ENCODE measurements at regions not wholly inside any gene's neighbourhood (a gene's known extent, or its start where the extent isn't known, plus 50 kb on each side); places are given as distances from the start of the nearest gene placed in this dataset.
"Not testable (repeated sequence)": the region's sequence is repeated elsewhere in the genome, so short reads cannot be mapped to it uniquely, and the experiment has no call there.

DNA sequence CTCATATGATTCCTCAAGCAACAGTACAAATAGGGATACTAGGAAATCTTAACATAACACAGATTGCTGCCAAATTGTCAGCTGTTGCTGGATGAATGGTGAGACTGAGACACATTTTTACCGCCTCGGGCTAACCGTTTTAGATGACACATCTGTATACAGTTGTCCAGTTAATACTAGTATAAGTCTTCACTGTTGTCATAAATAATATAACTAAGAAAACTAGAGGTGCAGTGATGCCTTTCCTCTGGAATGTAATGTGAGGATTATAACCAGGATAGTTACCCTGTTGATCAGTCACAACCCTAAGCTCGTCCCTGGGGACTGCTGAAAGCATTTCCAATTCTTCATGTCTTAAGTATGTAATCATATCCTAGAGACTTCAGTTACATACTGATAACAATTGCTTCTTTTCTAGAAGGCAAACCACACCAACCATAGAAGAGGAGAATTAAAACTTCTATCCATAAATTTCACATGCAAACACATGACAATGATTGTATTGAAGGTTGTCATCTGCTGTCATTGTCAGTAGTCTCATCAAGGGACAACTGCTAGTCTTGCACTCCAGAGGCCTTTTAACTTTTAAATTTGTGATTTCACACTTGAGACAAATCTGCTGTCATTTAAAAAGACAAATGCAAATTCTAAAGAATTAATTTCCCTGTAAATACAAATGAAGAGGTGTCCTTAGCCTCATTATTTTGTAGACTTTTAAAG lies 100.4 kb upstream of the SEMA3D start:
- DNase-seq = peak; percentile 22 to 35

DNA sequence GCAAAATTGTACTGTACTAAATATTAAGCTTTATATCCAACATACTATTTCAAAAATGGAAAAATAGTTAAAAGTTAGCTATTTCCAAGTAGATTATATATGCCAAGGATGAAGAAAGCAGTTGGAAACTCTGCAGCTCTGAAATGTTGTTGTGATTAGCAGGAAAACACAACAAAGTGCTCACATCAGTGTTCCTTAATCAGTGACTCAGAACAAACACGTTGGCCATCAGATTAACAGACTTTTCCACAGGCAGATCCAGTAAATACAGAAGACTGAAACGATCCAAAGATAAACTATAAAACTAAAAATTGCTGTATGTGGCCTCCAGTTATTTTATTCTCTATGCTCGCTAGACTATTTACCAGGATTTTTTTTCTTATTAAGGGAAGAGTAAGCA lies 99.6 kb upstream of the SEMA3D start:
- no peak for DNase-seq

DNA sequence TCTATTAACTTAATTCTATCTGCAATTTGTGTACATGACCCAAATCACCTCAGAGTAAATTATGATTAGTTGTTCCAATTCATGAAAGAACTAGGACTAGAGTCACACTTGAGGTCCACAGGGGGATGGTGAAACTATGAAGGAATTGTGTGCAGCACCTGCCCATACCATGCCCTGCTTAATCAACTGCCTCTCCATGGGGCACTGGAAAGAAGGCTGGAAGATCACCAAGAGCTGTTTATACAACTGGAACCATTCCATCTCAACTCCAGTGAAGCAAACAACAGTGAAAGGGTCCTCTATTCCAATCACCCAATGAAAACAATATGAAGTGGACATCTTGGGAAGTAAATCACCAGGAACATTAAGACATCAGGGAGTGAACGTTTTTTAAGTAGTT lies 98.7 kb upstream of the SEMA3D start:
- DNase-seq = peak in 1 of 2 experiments; percentile 1

DNA sequence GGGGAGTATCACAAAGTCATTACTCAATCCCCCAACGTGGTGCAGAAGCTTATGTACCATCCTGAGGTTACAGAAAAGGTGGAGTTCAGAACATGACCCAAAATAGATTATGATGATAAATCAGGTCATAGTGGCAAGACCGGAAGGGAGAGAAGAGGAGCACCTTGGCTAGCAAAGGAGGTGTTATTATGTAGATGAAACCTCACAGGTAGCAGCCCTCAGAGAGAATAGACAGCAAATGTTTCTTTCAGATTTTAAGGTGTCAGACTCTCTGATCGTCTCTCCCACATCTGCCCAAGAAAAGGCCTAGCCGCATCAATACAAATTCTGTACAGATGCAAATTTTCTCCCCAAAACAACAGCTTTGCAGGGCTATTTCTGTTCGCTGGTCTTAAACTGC lies 88.3 kb upstream of the SEMA3D start:
- DNase-seq = no peak

DNA sequence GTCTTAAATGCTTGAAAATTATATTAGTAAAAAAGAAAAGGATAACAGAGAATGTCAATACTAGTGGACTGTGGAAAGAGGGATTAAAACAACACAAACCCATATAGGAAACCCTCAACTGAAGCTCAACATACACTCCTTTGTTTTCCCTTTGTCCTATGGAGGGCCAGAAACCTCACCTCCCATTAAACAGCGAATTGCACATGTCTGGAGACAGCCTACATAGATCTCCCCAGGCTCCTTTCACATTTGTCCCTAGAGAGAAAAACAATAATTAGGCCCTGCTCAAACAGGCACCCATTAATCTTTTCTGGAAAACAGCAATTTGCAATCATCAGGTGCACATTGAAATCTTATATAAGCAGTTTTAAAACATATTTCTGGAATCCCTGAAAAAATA lies 87.6 kb upstream of the SEMA3D start:
- DNase-seq = no peak

DNA sequence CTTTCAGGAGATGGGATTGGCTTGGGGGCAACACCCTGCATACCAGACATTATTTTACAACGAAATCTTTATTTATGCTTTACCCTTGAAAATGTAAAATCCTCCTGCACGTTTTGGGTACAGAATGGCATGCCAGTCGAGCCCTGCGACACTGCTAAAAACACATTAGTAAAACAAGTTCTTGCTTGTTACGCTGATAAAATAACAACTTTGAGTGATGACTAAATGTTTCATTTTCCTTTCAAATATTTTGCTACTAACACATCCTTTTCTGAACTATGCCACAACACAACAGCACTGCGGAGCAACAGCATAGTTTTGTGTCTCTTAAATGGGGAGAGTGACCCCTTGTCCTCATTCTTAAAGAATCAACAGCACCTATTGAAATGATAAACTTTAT lies 76.0 kb upstream of the SEMA3D start:
- no peak for DNase-seq

DNA sequence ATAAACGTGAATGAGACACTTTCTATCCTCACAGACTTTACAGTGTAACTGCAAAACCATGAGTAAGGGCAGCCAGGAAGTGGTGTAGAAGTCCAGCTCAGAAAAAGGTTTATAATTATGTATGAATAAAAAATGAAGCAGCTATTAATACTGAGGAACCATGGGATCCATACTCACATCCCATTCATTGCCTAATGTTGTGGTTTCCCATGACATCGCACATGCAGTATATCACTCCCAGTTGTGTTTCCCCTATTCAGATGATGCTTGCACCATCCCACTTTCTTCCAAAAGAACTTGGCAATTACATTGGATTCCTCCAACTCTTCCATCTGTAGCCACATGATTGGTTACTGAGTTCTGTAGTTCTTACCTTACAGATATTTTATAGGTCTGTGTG lies 74.5 kb upstream of the SEMA3D start:
- no peak for DNase-seq

DNA sequence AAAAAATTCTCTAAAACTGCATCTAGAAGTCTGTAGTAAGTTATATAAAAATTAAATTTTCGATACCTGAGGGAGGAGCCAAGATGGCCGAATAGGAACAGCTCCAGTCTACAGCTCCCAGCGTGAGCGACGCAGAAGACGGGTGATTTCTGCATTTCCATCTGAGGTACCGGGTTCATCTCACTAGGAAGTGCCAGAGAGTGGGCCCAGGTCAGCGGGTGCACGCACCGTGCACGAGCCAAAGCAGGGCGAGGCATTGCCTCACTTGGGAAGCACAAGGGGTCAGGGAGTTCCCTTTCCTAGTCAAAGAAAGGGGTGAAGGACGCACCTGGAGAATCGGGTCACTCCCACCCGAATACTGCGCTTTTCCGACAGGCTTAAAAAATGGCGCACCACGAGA lies 62.9 kb upstream of the SEMA3D start:
- not testable (repeated sequence) for DNase-seq

DNA sequence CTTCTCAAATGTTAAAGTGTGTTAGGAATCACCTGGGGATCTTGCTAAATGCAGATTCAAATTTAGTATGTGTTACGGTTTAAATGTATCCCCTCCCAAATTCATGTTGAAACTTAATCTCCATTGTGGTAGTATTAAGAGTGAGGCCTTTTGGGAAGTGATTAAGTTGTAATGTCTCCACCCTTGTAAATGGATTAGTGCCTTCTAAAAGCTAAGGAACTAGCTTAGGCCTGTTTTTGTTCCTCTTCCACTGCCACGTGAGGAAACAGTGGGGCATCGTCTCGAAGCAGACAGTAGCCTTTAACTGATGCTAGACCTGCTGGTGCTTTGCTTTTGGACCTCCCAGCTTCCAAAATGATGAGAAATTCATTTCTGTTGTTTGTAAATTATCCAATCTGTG lies 52.3 kb upstream of the SEMA3D start:
- no peak for DNase-seq

DNA sequence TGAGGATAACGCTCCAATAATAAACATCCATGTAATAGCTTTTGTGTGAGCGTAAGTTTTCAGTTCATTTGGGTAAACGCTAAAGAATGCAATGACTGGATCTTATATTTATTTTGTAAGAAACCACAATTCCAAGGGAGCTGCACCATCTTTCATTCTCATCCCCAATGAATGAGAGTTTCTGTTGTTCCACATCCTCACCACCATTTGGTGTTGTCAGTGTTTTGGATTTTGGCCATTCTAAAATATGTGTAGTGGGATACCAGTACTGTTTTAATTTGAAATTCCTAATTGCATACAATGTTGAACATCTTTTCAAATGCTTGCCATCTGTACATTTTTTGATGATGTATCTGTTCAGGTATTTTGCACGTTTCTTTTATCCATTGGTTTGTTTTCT lies 50.9 kb upstream of the SEMA3D start:
- no peak for DNase-seq

Measured in NCI-H187 (cell line).